ENCODE measurements at regions not wholly inside any gene's neighbourhood (a gene's known extent, or its start where the extent isn't known, plus 50 kb on each side); places are given as distances from the start of the nearest gene placed in this dataset.

GRCh38 chr10:78819361-78820006 lies 249.3 kb upstream of the ZMIZ1 start:
- no peak for DNase-seq

- DNase-seq, result no peak
Measured at GRCh38 chr10:78820007-78820362, 248.8 kb upstream of the ZMIZ1 start.

- DNase-seq, result no peak
Measured at GRCh38 chr10:78821052-78821451, 247.7 kb upstream of the ZMIZ1 start.

- no peak for DNase-seq
Measured at GRCh38 chr10:78828647-78829539, 239.9 kb upstream of the ZMIZ1 start.

- DNase-seq, result no peak
Measured at GRCh38 chr10:78829565-78829964, 239.2 kb upstream of the ZMIZ1 start.

GRCh38 chr10:78830062-78830975 lies 238.4 kb upstream of the ZMIZ1 start:
- no peak for DNase-seq

GRCh38 chr10:78830976-78831375 lies 237.8 kb upstream of the ZMIZ1 start:
- DNase-seq, result no peak

- DNase-seq, result no peak
Measured at GRCh38 chr10:78831461-78831860, 237.3 kb upstream of the ZMIZ1 start.

GRCh38 chr10:78832281-78832680 lies 236.5 kb upstream of the ZMIZ1 start:
- DNase-seq, result no peak

GRCh38 chr10:78838141-78838657 lies 230.6 kb upstream of the ZMIZ1 start:
- DNase-seq, result no peak

- no peak for DNase-seq
Measured at GRCh38 chr10:78843495-78843894, 225.3 kb upstream of the ZMIZ1 start.

GRCh38 chr10:78844960-78845607 lies 223.7 kb upstream of the ZMIZ1 start:
- DNase-seq, result no peak

- no peak for DNase-seq
Measured at GRCh38 chr10:78846071-78846470, 222.7 kb upstream of the ZMIZ1 start.

GRCh38 chr10:78846760-78847159 lies 222.0 kb upstream of the ZMIZ1 start:
- no peak for DNase-seq

- DNase-seq, result no peak
Measured at GRCh38 chr10:78847485-78847884, 221.3 kb upstream of the ZMIZ1 start.

- DNase-seq, result no peak
Measured at GRCh38 chr10:78849115-78849514, 219.7 kb upstream of the ZMIZ1 start.

- DNase-seq, result no peak
Measured at GRCh38 chr10:78849731-78850130, 219.0 kb upstream of the ZMIZ1 start.

GRCh38 chr10:78850644-78851435 lies 217.9 kb upstream of the ZMIZ1 start:
- DNase-seq, result no peak

- DNase-seq, result no peak
Measured at GRCh38 chr10:78851647-78852046, 217.1 kb upstream of the ZMIZ1 start.

- DNase-seq, result no peak
Measured at GRCh38 chr10:78852466-78853240, 216.1 kb upstream of the ZMIZ1 start.

GRCh38 chr10:78853864-78854263 lies 214.9 kb upstream of the ZMIZ1 start:
- DNase-seq, result peak; percentile 30
